ENCODE measurements at regions not wholly inside any gene's neighbourhood (a gene's known extent, or its start where the extent isn't known, plus 50 kb on each side); places are given as distances from the start of the nearest gene placed in this dataset.

DNA sequence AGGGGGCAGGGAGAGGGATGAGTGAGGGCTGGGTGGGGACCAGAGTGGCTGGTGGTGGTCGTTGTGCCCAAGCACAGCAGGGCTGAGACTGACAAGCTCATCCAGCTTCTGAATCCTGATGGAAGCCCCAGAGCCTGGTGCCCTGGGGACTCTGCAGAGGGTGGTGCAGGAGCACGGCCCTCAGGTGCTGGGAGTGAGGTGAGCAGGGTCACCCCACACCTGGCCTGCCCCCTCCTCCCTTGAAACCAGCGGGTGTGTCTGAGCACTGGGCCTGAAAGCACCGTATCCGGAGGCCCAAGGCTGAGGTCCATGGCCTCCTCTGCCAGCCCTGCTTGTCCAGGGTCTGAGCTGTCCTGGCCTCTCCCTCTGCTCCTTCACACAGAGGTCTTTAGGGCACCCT, 218.2 kb downstream of the ZNF248 start:
- WGBS: 71% methylated on average over 5 of the region's 5 CpGs
- Histone ChIP-seq H3K9me3 (ENCODE audit: control insufficient read depth, low read length) (no peaks in the 10 kb centered on the region), H3K4me3 (ENCODE audit: low read length) (no peak overlapping the region), H3K4me1 (ENCODE audit: control insufficient read depth, insufficient read depth, low read length) (no peaks in the 10 kb centered on the region), H3K27ac (ENCODE audit: low read length) (no peak overlapping the region), H3K27me3 (ENCODE audit: control insufficient read depth, insufficient read depth) (no peaks in the 10 kb centered on the region)
- DNase-seq (no peak), ATAC-seq (no peak)
- intact Hi-C loops (cut with DNase I): no loop called here

DNA sequence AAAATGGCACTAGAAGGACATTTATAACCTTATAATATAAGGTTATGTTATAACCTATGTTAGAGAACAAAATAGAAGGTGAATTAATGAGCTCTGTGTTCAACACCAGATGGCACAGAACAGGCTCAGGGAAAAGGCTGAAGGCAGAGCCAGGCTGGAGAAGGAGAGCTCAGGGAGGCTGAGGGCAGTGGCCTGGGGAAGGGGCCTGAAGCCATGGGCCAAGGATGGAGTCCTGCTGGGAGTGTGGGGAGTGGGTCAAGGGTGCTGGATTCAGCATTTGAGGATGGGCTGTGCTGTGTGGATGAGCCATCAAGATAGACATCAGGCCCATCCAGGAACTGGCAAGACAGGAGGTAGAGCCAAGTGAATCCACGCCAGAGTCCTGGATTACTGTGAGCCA, 218.8 kb downstream of the ZNF248 start:
- DNase-seq: no peak
- no peak overlapping the region for H3K27ac ChIP-seq (ENCODE audit: low read length)
- 68% methylated on average over 1 of the region's 1 CpG for WGBS

DNA sequence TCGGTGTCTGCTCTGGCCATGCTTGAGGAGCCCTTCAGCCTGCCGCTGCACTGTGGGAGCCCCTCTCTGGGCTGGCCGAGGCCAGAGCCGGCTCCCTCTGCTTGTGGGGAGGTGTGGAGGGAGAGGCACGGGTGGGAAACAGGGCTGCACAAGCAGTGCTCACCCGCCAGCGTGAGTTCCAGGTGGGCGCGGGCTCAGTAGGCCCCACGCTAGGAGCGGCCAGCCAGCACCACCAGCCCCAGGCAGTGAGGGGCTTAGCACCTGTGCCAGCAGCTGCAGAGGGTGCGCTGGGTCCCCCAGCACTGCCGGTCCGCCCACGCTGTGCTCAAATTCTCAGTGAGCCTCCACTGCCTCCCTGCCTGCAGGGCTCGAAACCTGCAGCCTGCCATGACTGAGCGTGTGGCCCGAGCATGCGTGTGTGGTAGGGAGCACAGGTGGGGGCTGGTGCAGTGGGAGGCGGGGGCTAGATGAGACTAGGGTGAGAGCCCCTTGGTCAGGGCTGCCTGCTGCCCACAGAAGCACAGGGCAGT, 223.0 kb downstream of the ZNF248 start:
- H3K27me3 ChIP-seq (ENCODE audit: control insufficient read depth, insufficient read depth): no peaks in the 10 kb centered on the region
- no peak for ATAC-seq
- 87% methylated on average over 20 of the region's 20 CpGs for WGBS
- no peak overlapping the region for H3K4me3 ChIP-seq (ENCODE audit: low read length)
- no peaks in the 10 kb centered on the region for H3K4me1 ChIP-seq (ENCODE audit: control insufficient read depth, insufficient read depth, low read length)
- DNase-seq: no peak
- H3K27ac ChIP-seq (ENCODE audit: low read length): no peak overlapping the region
- no peaks in the 10 kb centered on the region for H3K9me3 ChIP-seq (ENCODE audit: control insufficient read depth, low read length)
- intact Hi-C loops (cut with DNase I): no loop called here

More for the DNA sequence above, 218.8 kb downstream of the ZNF248 start:
- Histone ChIP-seq H3K4me1 (ENCODE audit: control insufficient read depth, insufficient read depth, low read length) (no peaks in the 10 kb centered on the region), H3K27me3 (ENCODE audit: control insufficient read depth, insufficient read depth) (no peaks in the 10 kb centered on the region), H3K4me3 (ENCODE audit: low read length) (no peak overlapping the region), H3K9me3 (ENCODE audit: control insufficient read depth, low read length) (no peaks in the 10 kb centered on the region)
- intact Hi-C loops (cut with DNase I): no loop called here
- ATAC-seq: no peak

DNA sequence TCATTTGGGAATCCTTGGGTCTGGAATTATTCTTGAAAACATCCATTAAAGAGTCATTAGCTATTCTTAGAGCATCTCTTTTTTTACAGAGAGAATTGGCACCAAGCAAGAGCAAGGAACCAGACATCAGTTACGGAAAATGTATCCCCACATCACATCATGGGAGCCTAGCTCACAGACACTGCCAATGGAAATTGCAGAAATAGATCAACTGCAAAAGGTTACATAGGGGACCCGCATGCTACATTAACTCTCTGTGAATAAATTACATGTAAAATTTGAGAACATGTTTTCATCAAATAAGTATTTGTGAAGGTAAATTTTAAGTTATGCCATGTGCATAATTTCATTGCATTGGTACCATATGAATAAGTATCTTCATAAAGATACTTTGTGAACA, 224.8 kb downstream of the ZNF248 start:
- no peak overlapping the region for H3K27ac ChIP-seq (ENCODE audit: low read length)
- ATAC-seq: no peak
- intact Hi-C loops (cut with DNase I): no loop called here
- no peak for DNase-seq
- no peaks in the 10 kb centered on the region for H3K27me3 ChIP-seq (ENCODE audit: control insufficient read depth, insufficient read depth)
- no peaks in the 10 kb centered on the region for H3K4me1 ChIP-seq (ENCODE audit: control insufficient read depth, insufficient read depth, low read length)
- 75% methylated on average over 2 of the region's 2 CpGs for WGBS
- H3K9me3 ChIP-seq (ENCODE audit: control insufficient read depth, low read length): no peaks in the 10 kb centered on the region
- no peak overlapping the region for H3K4me3 ChIP-seq (ENCODE audit: low read length)

DNA sequence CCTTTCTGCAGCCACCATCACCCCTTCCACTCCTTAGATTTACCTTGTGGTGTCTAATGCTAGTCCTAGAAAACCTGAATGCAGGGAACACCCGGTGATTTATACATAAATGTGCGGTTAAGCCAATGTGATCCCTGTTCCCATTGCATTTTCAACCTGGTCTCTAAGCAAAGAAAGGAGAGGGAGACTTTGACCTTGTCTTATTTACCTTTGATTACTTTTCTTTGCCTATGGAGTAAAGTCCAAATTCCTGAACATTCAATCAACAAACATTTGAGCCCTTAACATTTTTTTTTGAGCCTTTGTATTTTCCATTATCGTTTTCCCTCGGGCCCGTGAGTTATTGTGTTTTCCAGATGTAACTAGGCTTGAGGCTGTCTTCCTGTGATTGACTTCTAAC, 233.9 kb downstream of the ZNF248 start:
- no peak for ATAC-seq

DNA sequence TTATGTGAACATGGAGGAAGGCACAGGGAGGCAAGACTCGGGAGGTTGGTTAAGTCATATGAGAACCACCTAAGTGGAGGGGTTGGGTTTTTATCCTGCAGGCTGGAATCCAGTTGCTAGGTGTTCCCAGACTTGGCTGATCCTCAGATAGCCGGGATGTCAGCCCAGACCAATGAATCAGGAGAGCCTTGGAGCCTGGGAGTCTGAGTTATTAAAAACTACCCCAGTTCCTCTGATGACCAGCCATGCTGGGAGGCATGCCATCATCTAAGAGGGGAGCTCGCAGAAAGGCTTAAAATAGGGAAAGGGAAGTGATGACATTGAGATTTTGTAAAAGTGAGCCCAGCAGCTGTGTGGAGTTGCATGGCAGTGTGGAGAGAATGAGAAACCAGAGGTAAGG, 238.1 kb downstream of the ZNF248 start:
- H3K27me3 ChIP-seq (ENCODE audit: control insufficient read depth, insufficient read depth): no peaks in the 10 kb centered on the region
- 32% methylated on average over 3 of the region's 3 CpGs for WGBS
- no peak overlapping the region for H3K4me3 ChIP-seq (ENCODE audit: low read length)
- peak overlapping the region; percentile 42 for H3K27ac ChIP-seq (ENCODE audit: low read length)
- no peaks in the 10 kb centered on the region for H3K9me3 ChIP-seq (ENCODE audit: control insufficient read depth, low read length)
- H3K4me1 ChIP-seq (ENCODE audit: control insufficient read depth, insufficient read depth, low read length): no peaks in the 10 kb centered on the region
- intact Hi-C loops (cut with DNase I): no loop called here
- DNase-seq: peak in 1 of 3 donors; percentile 50
- peak; percentile 78 to 80 for ATAC-seq

More for the DNA sequence above, 233.9 kb downstream of the ZNF248 start:
- intact Hi-C loops (cut with DNase I): no loop called here
- no peaks in the 10 kb centered on the region for H3K9me3 ChIP-seq (ENCODE audit: control insufficient read depth, low read length)
- no peak overlapping the region for H3K4me3 ChIP-seq (ENCODE audit: low read length)
- no peaks in the 10 kb centered on the region for H3K4me1 ChIP-seq (ENCODE audit: control insufficient read depth, insufficient read depth, low read length)
- no peaks in the 10 kb centered on the region for H3K27me3 ChIP-seq (ENCODE audit: control insufficient read depth, insufficient read depth)
- WGBS: 76% methylated on average over 5 of the region's 5 CpGs
- DNase-seq: no peak
- H3K27ac ChIP-seq (ENCODE audit: low read length): no peak overlapping the region

DNA sequence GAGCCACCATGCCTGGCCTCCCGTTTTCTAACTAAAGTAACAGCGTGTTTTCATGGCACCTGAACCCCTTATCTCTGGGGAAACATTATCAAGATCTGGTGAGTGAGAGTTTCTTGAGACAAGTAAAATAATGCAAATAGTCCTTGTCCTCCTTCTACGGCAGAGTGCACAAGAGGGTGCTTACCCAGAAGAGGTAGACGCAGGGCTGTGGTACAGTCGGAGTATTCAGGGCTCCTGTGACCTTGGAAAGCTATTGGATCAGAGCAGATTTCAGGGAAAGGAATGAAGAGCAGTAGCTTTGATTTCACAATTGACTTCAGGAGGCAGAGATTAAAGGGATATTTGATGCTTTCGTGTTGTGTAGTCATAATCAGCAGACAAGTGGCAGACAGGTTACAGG, 269.1 kb downstream of the ZNF248 start:
- no peaks in the 10 kb centered on the region for H3K27me3 ChIP-seq (ENCODE audit: control insufficient read depth, insufficient read depth)
- H3K27ac ChIP-seq (ENCODE audit: low read length): no peak overlapping the region
- no peaks in the 10 kb centered on the region for H3K4me1 ChIP-seq (ENCODE audit: control insufficient read depth, insufficient read depth, low read length)
- ATAC-seq (no peak), DNase-seq (no peak)
- WGBS: 72% methylated on average over 6 of the region's 6 CpGs
- no peaks in the 10 kb centered on the region for H3K9me3 ChIP-seq (ENCODE audit: control insufficient read depth, low read length)
- intact Hi-C loops (cut with DNase I): no loop called here
- no peak overlapping the region for H3K4me3 ChIP-seq (ENCODE audit: low read length)

DNA sequence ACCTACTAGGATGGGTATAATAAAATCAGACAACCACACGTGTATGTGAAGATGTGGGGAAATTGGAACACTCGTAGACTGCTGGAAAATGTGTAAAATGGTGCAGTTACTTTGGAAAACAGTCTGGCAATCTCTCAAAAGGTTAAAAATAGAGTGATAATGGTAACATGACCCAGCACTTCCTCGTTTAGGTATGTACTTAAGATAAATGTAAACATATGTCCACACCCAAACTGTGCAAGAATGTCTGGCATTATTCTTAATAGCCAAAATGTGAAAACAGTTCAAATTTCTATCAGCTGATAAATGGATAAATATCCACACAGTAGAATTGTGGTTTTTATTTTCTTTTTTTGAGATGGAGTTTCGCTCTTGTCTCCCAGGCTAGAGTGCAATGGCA, 272.8 kb downstream of the ZNF248 start:
- Histone ChIP-seq H3K9me3 (ENCODE audit: control insufficient read depth, low read length) (no peaks in the 10 kb centered on the region), H3K4me3 (ENCODE audit: low read length) (no peak overlapping the region), H3K27me3 (ENCODE audit: control insufficient read depth, insufficient read depth) (no peaks in the 10 kb centered on the region), H3K4me1 (ENCODE audit: control insufficient read depth, insufficient read depth, low read length) (no peaks in the 10 kb centered on the region), H3K27ac (ENCODE audit: low read length) (no peak overlapping the region)
- WGBS: 27% methylated on average over 4 of the region's 4 CpGs
- ATAC-seq (no peak), DNase-seq (no peak)
- intact Hi-C loops (cut with DNase I): no loop called here

DNA sequence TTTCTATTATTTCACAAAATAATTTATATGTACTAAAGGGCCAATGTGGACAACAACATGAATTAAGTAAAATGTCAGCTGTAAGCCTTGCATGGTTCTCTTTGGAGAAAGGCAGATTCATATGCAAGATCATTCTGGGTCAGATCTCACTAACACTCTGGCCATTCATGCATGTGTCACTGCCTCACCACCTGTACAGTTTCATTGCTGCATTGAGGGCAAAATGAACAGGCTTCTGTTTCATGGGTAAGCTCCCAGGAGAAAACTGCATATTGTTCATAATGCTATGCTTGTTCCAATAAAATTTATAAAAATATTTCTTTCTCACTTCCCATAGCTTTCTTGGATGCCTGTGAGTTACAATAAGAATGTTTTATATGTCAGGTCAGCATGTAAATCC, 275.2 kb downstream of the ZNF248 start:
- no peaks in the 10 kb centered on the region for H3K9me3 ChIP-seq (ENCODE audit: control insufficient read depth, low read length)
- intact Hi-C loops (cut with DNase I): no loop called here

DNA sequence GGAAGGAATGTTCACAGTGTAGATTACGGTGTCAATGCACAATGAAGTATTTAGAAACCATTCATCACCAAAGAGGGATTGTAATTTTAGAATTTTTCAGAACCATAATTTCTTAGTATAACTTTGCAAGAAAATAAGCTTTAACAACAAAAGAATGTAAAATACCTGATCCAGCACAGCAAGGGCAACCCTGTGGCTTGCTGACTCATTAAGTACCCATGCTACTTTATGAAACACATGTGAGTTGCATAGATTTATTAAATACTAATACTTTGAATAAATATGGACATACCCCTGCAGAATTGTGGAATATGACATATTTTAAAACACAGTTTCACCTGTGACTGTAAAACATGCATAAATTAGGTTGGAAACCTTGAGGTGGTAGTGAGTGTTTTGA, 281.3 kb downstream of the ZNF248 start:
- no peaks in the 10 kb centered on the region for H3K4me1 ChIP-seq (ENCODE audit: control insufficient read depth, insufficient read depth, low read length)
- 70% methylated on average over 1 of the region's 1 CpG for WGBS
- no peak for ATAC-seq

More for the DNA sequence above, 275.2 kb downstream of the ZNF248 start:
- no peak for ATAC-seq
- Histone ChIP-seq H3K4me1 (ENCODE audit: control insufficient read depth, insufficient read depth, low read length) (no peaks in the 10 kb centered on the region), H3K4me3 (ENCODE audit: low read length) (no peak overlapping the region), H3K27ac (ENCODE audit: low read length) (no peak overlapping the region), H3K27me3 (ENCODE audit: control insufficient read depth, insufficient read depth) (no peaks in the 10 kb centered on the region)
- DNase-seq: no peak

DNA sequence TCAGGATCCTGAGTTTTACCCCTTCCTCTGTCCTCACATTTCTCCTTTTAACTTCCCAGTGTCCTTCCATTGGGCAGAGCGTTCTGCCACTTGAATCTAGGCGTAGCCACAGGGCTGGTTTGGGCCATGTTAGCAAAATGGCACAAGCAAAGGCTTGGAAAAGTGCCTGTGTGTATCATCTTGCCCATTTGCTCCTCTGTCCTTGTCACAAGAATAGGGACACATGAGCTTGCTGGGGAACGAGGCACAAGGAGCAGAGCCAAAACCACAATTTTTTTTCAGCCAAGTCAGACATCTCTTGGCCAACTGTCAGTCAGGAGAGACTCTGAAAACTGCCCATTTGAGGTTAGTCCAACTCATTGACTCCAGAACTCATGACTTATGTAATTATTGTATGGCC, 285.2 kb downstream of the ZNF248 start:
- Histone ChIP-seq H3K27me3 (ENCODE audit: control insufficient read depth, insufficient read depth) (no peaks in the 10 kb centered on the region), H3K4me1 (ENCODE audit: control insufficient read depth, insufficient read depth, low read length) (no peaks in the 10 kb centered on the region), H3K27ac (ENCODE audit: low read length) (no peak overlapping the region), H3K9me3 (ENCODE audit: control insufficient read depth, low read length) (no peaks in the 10 kb centered on the region), H3K4me3 (ENCODE audit: low read length) (no peak overlapping the region)
- intact Hi-C loops (cut with DNase I): no loop called here
- WGBS: 38% methylated on average over 3 of the region's 3 CpGs
- DNase-seq (no peak), ATAC-seq (no peak)

More for the DNA sequence above, 281.3 kb downstream of the ZNF248 start:
- no peak for DNase-seq
- Histone ChIP-seq H3K4me3 (ENCODE audit: low read length) (no peak overlapping the region), H3K27me3 (ENCODE audit: control insufficient read depth, insufficient read depth) (no peaks in the 10 kb centered on the region), H3K9me3 (ENCODE audit: control insufficient read depth, low read length) (no peaks in the 10 kb centered on the region), H3K27ac (ENCODE audit: low read length) (no peak overlapping the region)
- intact Hi-C loops (cut with DNase I): no loop called here

DNA sequence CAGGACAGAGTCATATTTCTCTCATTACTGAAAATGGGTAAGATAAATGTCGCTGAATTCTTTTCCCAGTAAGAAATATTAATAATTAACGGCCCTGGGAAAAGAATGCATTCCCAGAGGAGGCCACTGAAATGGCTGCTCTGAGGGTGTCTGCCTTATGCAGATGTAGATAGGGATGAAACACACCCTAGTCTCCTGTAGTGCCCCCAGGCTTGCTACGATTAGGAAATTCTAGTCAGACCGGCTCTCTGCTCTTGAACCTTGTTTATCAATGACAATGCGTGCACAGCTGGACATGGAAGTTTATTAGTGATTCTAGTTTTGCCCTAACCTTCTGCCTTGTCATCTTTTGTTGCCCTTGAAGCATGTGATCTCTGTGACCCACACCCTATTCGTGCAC, 291.1 kb downstream of the ZNF248 start:
- WGBS: 68% methylated on average over 6 of the region's 6 CpGs
- no peak overlapping the region for H3K27ac ChIP-seq (ENCODE audit: low read length)
- no peak for DNase-seq
- no peaks in the 10 kb centered on the region for H3K9me3 ChIP-seq (ENCODE audit: control insufficient read depth, low read length)
- intact Hi-C loops (cut with DNase I): no loop called here
- no peak for ATAC-seq
- H3K4me1 ChIP-seq (ENCODE audit: control insufficient read depth, insufficient read depth, low read length): no peaks in the 10 kb centered on the region
- H3K4me3 ChIP-seq (ENCODE audit: low read length): no peak overlapping the region
- no peaks in the 10 kb centered on the region for H3K27me3 ChIP-seq (ENCODE audit: control insufficient read depth, insufficient read depth)

All from right cardiac atrium (tissue), 5 donors.